Aorta (tissue), 5 donors: ENCODE measurements at regions not wholly inside any gene's neighbourhood (a gene's known extent, or its start where the extent isn't known, plus 50 kb on each side); places are given as distances from the start of the nearest gene placed in this dataset.

Experiments
- ATAC-seq: fragments of 200-7000 bp; cut with Tn5 transposase; one replicate; pipeline ENCODE4 v1.9.1; 2022; ENCODE audit warnings: moderate library complexity; ENCODE audit not compliant: low FRiP score
- DNase-seq, 2 donors: peaks; one replicate each; pipeline ENCODE4 v3.0.0-alpha.2; 2020
- H3K27ac ChIP-seq, 2 donors: one replicate each; pipeline ENCODE4 v1.5.1; 2013; ENCODE audit warnings: low read length in 2 of 2, mild to moderate bottlenecking in 2 of 2, moderate library complexity in 2 of 2, control low read depth in 1 of 2, inconsistent platforms in 1 of 2, low read depth in 1 of 2
- H3K27me3 ChIP-seq, 2 donors: one replicate each; pipeline ENCODE4 v1.6.1; 2013; ENCODE audit warnings: control low read depth in 1 of 2, low read length in 1 of 2, mild to moderate bottlenecking in 1 of 2, moderate library complexity in 1 of 2; ENCODE audit not compliant: insufficient read depth in 2 of 2, control insufficient read depth in 1 of 2
- H3K36me3 ChIP-seq, 2 donors: one replicate each; pipeline ENCODE4 v1.6.1; 2013; ENCODE audit warnings: control low read depth in 1 of 2, low read length in 1 of 2, mild to moderate bottlenecking in 1 of 2; ENCODE audit not compliant: insufficient read depth in 2 of 2, control insufficient read depth in 1 of 2
- H3K4me1 ChIP-seq, 2 donors: one replicate each; pipeline ENCODE4 v1.6.1; 2013; ENCODE audit warnings: low read length in 2 of 2, control low read depth in 1 of 2, mild to moderate bottlenecking in 1 of 2, moderate library complexity in 1 of 2; ENCODE audit not compliant: insufficient read depth in 2 of 2, control insufficient read depth in 1 of 2
- H3K4me3 ChIP-seq, 2 donors: one replicate each; pipeline ENCODE4 v1.5.1; 2013; ENCODE audit warnings: low read length in 2 of 2, control low read depth in 1 of 2, mild to moderate bottlenecking in 1 of 2
- H3K9me3 ChIP-seq: one replicate; pipeline ENCODE4 v1.6.1; 2013; ENCODE audit warnings: mild to moderate bottlenecking, low read length; ENCODE audit not compliant: control insufficient read depth
- WGBS, 2 donors: extraction: QIAGEN DNeasy Blood & Tissue Kit; methylation state at CpG; one replicate each; pipeline ENCODE4 v1.1.7; 2013; 5-methylcytosine and 5-hydroxymethylcytosine counted together
- intact Hi-C, 2 donors: fragments of 100-400 bp; cut with DNase I; formaldehyde crosslinking; loops; one replicate each; pipeline versions ENCODE4 v1.14.2 to v1.15.0; 2022
- donor health status: healthy with polysubstance abuse.
- donor health status: Bipolar disorder and iron deficiency.
- donor health status: DM: no; HTN: no; CAD: no.
- donor health status: DM: no; HTN: no; CAD: no.
- donor health status: DM: yes; HTN: yes; CAD: no.

DNA sequence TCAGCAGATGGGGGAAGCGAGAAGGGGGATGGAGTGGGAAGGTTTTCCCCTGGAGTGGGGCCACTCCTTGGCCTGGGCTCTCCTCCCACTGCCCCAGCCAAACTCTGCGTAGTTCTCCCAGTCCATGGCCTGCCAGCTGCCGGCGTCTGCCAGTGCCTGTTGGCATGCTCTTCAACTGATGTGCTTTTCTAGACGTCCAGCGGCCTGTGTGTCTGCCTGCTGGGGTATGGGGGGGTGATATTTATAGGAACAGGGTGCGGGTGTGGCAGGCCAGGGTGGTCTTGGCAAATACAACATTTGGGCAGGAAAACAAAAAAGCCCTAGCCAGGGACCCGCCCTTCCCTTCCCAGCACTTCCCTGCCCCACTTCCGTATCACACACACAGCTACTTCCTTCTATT, 786.3 kb upstream of the NOVA1 start:
- peak in 1 of 2 donors; percentile 61 for DNase-seq
- 64 to 67% methylated on average over 9 of the region's 9 CpGs for WGBS, 2 donors
- Histone ChIP-seq H3K4me1 (no peaks in the 10 kb centered on the region), H3K4me3 (no peak overlapping the region), H3K9me3 (no peaks in the 10 kb centered on the region), H3K27me3 (no peaks in the 10 kb centered on the region), H3K36me3 (no peaks in the 10 kb centered on the region), H3K27ac (no peak overlapping the region)
- ATAC-seq = no peak
- intact Hi-C loops = no loop called here

DNA sequence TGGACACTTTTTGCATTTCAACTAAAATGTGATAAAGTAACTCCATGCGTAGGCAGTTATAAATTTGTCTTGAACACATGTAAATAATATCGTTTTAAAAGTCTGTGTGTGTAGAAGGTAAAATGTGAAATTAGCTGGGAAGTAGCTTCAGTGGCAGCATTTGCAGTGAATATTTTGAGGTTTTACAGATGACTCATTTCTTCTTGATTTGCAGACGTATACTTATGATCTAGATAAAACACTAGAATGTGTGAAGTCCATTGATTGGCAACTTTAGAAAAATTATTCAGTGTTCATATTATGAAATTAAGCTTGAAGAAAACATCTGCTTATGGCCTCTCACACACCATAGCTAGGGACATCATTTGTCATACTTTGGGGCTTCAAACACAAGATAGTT, 788.6 kb upstream of the NOVA1 start:
- WGBS, 2 donors = 53 to 57% methylated on average over 3 of the region's 3 CpGs
- H3K4me3 ChIP-seq = no peak overlapping the region
- no peak for ATAC-seq
- no peaks in the 10 kb centered on the region for H3K4me1 ChIP-seq
- no peaks in the 10 kb centered on the region for H3K36me3 ChIP-seq
- no peaks in the 10 kb centered on the region for H3K9me3 ChIP-seq
- no peak for DNase-seq
- no peak overlapping the region for H3K27ac ChIP-seq
- H3K27me3 ChIP-seq = no peaks in the 10 kb centered on the region
- intact Hi-C loops = no loop called here

DNA sequence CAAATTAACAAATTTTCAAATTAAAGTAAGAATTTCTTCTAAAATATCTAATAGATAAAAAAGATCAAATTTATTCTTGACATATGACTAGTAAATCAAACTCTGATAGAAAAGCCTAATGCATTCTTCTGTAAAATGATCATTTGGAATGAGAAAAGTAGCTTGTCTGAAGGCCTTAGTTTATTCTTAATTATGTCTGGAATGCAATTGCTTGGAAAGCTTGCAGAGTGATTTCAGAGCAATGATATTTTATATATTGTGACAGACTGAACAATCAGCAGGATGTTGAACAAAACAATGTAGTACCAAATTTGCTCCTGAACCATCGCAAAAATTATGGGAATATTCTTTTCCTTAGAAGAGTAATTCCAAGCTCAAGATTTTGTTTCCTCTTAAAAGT, 789.6 kb upstream of the NOVA1 start:
- intact Hi-C loops = no loop called here
- no peak for DNase-seq
- H3K4me3 ChIP-seq = no peak overlapping the region
- H3K36me3 ChIP-seq = no peaks in the 10 kb centered on the region
- H3K27me3 ChIP-seq = no peaks in the 10 kb centered on the region
- no peak for ATAC-seq
- no peaks in the 10 kb centered on the region for H3K4me1 ChIP-seq
- H3K27ac ChIP-seq = no peak overlapping the region
- H3K9me3 ChIP-seq = no peaks in the 10 kb centered on the region
- 50 to 68% methylated on average over 1 of the region's 1 CpG for WGBS, 2 donors

DNA sequence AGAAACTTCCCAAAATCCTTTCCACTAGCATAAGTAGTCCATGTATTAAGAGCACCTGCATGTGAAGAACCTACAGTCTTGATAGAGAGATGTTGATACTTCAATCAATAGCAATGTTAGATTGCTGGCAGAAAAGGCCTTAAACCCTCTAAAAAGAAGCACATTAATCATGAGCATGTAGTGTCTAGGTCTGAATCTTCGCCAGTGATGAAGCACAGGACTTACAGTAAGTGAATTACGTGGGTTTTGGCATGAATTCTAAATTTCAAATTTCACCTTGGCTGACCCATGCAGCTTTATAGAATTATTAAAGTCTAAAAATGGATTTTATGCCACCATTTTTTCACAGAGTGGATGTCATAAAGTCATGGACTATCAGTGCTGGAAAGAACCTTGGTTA, 791.6 kb upstream of the NOVA1 start:
- H3K9me3 ChIP-seq = no peaks in the 10 kb centered on the region
- 52 to 58% methylated on average over 2 of the region's 2 CpGs for WGBS, 2 donors
- no peak for DNase-seq
- H3K4me3 ChIP-seq = no peak overlapping the region
- no peaks in the 10 kb centered on the region for H3K27me3 ChIP-seq
- no peaks in the 10 kb centered on the region for H3K4me1 ChIP-seq
- no peak for ATAC-seq
- intact Hi-C loops = no loop called here
- H3K27ac ChIP-seq = no peak overlapping the region
- H3K36me3 ChIP-seq = no peaks in the 10 kb centered on the region

DNA sequence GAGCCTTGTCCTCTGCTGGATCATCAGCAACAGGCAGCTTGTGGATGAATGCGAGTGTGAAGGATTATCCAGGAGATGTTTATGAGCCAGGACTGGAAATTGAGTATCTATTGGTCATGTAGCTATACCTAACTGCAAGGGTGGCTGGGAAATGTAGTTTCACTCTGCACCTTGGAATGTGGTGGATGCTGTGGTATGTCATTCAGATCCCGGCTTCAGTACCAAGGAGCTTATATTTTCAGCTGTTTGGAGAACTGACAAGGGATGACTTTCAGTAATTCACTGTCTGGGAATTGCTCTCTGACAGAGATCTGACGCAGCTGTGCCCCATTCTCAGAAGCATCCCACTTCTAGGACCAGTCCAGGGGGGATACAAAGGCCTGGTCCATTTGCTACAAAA, 792.3 kb upstream of the NOVA1 start:
- Histone ChIP-seq H3K27me3 (no peaks in the 10 kb centered on the region), H3K27ac (no peak overlapping the region), H3K9me3 (no peaks in the 10 kb centered on the region), H3K4me3 (no peak overlapping the region), H3K36me3 (no peaks in the 10 kb centered on the region), H3K4me1 (no peaks in the 10 kb centered on the region)
- 57 to 62% methylated on average over 3 of the region's 3 CpGs for whole genome bisulfite sequencing, 2 donors
- intact Hi-C loops = no loop called here
- DNase-seq (no peak), ATAC-seq (no peak)

DNA sequence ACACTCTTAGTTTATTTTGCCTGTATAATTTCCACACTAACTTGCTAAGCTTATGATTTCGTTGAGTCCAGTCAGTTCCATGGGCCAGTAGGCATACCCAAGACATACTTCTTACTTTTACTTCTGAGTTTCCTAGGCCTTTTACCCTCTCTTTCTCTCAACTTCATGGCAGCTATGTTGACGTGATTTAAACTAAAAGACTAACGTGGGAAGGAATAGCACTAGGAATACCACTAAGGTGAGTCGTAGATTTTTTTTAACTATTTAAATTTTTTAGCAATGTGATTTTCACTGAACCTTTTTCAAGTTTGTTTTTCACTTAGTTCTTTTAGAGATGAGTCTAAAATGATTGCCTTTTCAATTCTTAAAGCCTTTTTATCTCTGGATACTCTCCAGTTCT, 793.5 kb upstream of the NOVA1 start:
- no peaks in the 10 kb centered on the region for H3K4me1 ChIP-seq
- H3K9me3 ChIP-seq = no peaks in the 10 kb centered on the region
- ATAC-seq = no peak
- WGBS, 2 donors = 48 to 55% methylated on average over 4 of the region's 4 CpGs
- intact Hi-C loops = no loop called here
- DNase-seq = no peak
- H3K27me3 ChIP-seq = no peaks in the 10 kb centered on the region
- no peaks in the 10 kb centered on the region for H3K36me3 ChIP-seq
- no peak overlapping the region for H3K4me3 ChIP-seq
- H3K27ac ChIP-seq = no peak overlapping the region

DNA sequence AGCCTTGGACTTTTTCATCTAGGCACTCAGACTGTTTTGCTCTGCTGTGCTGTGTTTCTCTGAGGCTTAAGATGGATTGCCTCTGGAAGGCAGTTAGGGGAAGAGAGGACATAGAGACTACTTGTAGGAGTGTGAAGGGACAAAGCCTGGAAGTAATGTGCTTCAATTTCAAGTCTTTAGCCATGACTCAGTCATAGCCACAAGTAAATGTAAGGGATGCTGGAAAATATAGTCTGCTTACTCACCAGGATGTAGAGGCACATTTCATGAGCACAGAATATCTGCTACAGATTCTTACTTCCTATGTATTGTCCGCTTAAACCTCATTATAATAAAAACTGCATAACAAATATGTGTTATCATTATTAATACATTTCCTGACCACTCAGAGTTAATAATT, 794.3 kb upstream of the NOVA1 start:
- no peaks in the 10 kb centered on the region for H3K4me1 ChIP-seq
- no peak overlapping the region for H3K4me3 ChIP-seq
- WGBS, 2 donors = 80 to 92% methylated on average over 1 of the region's 1 CpG
- H3K27ac ChIP-seq = no peak overlapping the region
- no peaks in the 10 kb centered on the region for H3K27me3 ChIP-seq
- H3K9me3 ChIP-seq = no peaks in the 10 kb centered on the region
- intact Hi-C loops = no loop called here
- H3K36me3 ChIP-seq = no peaks in the 10 kb centered on the region
- DNase-seq = no peak
- ATAC-seq = no peak

DNA sequence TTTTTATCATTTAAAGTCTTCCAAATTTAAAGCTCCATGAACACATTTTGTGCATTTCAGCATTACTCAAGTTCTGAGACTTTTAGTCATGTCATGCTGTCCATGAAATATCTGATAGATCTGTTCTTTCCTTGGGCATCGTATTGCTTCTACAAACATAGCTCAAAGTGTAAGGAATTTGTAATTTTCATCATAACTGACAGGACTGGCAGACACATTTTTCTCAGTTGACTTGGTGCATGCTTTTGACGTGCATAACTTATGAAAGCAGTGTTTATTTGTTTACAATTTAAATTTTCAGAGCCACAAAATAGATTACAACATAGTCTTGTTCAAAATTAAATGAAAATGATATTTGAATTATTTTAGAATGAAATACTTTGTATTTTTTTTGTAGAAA, 812.1 kb upstream of the NOVA1 start:
- intact Hi-C loops = no loop called here
- no peak for DNase-seq
- H3K9me3 ChIP-seq = no peaks in the 10 kb centered on the region
- no peaks in the 10 kb centered on the region for H3K27me3 ChIP-seq
- H3K4me1 ChIP-seq = no peaks in the 10 kb centered on the region
- WGBS, 2 donors = 1 to 11% methylated on average over 2 of the region's 2 CpGs
- H3K36me3 ChIP-seq = no peaks in the 10 kb centered on the region
- ATAC-seq = no peak
- no peak overlapping the region for H3K4me3 ChIP-seq
- no peak overlapping the region for H3K27ac ChIP-seq

DNA sequence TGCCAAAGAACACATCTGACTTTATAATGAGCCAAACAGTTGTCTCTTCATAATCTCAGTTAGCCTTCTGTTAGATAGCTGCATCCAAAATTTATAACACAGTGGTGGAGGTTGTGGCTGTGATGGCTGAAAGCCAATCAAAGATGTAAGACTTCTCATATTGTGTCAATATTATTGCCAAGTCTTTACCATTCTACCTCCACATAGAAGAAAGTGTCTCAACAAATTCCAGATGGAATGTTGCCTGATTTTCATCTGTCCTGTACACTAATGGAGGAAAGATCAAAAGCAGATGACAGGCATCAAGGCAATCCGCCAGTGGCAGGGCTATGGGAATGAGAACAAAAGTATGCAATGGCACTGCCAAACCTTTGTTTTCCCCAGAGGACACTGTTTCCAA, 813.1 kb upstream of the NOVA1 start:
- H3K36me3 ChIP-seq = no peaks in the 10 kb centered on the region
- ATAC-seq (no peak), DNase-seq (no peak)
- intact Hi-C loops = no loop called here
- no peaks in the 10 kb centered on the region for H3K9me3 ChIP-seq
- no peak overlapping the region for H3K4me3 ChIP-seq
- H3K27me3 ChIP-seq = no peaks in the 10 kb centered on the region
- WGBS, 2 donors = 13 to 16% methylated on average over 1 of the region's 1 CpG
- H3K4me1 ChIP-seq = no peaks in the 10 kb centered on the region
- H3K27ac ChIP-seq = no peak overlapping the region
